IPS-20b (cell line): ENCODE measurements at regions not wholly inside any gene's neighbourhood (a gene's known extent, or its start where the extent isn't known, plus 50 kb on each side); places are given as distances from the start of the nearest gene placed in this dataset.

ENCODE experiments used
- H3K27ac ChIP-seq: one replicate; pipeline ENCODE4 v1.5.1; 2013; ENCODE audit warnings: low read length
- H3K27me3 ChIP-seq: 2 replicates; pipeline ENCODE4 v1.6.1; 2013; ENCODE audit warnings: mild to moderate bottlenecking, low read length, inconsistent platforms; ENCODE audit not compliant: insufficient read depth
- H3K36me3 ChIP-seq: 2 replicates; pipeline ENCODE4 v1.6.1; 2013; ENCODE audit warnings: low read depth, mild to moderate bottlenecking, inconsistent platforms, low read length, moderate library complexity; ENCODE audit not compliant: insufficient read depth
- H3K4me1 ChIP-seq: 2 replicates; pipeline ENCODE4 v1.6.1; 2013; ENCODE audit warnings: mild to moderate bottlenecking, control low read depth, inconsistent platforms, low read length, moderate library complexity; ENCODE audit not compliant: insufficient read depth
- H3K4me3 ChIP-seq: 2 replicates; pipeline ENCODE4 v1.5.1; 2013; ENCODE audit warnings: mild to moderate bottlenecking, low read length, inconsistent platforms
- H3K9ac ChIP-seq: 2 replicates; pipeline ENCODE4 v1.6.1; 2013; ENCODE audit warnings: low read depth, mild to moderate bottlenecking, inconsistent platforms, low read length, moderate library complexity
- H3K9me3 ChIP-seq: 2 replicates; pipeline ENCODE4 v1.6.1; 2013; ENCODE audit warnings: mild to moderate bottlenecking, low read depth, low read length, inconsistent platforms; ENCODE audit not compliant: insufficient read depth

DNA sequence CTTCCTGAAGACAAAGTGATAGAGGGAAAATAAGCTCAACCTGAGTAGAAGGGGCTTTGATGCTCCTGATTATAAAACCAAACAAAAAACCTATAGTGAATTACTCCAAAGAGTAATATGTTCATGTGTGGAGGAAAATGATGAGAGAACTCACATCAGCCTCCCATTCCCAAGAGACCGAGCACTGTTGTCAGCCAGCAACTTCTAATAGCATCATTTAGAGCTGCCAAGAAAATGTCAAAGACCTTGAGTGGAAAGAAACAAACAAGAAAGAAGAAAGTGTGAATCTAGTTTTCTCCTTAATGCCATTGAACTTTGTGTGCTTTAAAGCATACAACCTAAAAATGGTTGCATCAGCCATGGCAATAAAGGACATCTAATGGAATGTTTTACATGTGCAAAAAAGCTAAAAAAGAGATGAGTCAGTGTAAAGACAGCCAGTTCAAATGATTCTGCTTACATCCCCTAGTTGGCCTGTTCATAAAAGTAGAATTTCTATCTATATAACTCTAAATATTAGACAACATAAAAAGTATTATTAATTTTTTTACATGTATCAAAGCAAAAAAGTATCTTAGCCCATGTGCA, 1066.2 kb downstream of the TDRD15 start:
- H3K9ac ChIP-seq, result no peak overlapping the region
- no peaks in the 10 kb centered on the region for H3K36me3 ChIP-seq
- H3K27me3 ChIP-seq, result no peaks in the 10 kb centered on the region
- peaks cover 7% of the 10 kb centered on the region; the same call in 1 of the 2 replicates for H3K4me1 ChIP-seq
- no peak overlapping the region for H3K4me3 ChIP-seq
- H3K9me3 ChIP-seq, result no peaks in the 10 kb centered on the region
- no peak overlapping the region for H3K27ac ChIP-seq

DNA sequence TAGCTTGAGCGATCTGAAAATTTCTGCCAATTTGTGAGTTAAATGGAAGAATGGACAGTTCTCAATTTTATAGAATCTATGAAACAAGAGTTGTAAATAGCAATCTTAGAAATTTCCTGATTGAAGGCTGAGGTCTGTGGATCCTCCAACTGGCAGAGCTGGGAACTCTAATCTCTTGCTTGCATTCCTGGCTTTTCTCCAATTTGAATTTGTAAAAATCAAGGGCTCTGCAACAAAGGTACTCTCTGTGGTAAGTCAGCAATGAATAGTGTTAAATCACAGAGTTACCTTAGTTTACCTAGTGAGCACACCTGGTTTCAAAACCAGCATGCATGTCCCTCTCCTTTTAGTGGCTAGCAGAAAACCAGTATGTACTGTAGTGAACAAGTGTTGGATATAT, 1070.5 kb downstream of the TDRD15 start:
- Histone ChIP-seq H3K27ac (no peak overlapping the region), H3K27me3 (no peaks in the 10 kb centered on the region), H3K36me3 (no peaks in the 10 kb centered on the region), H3K4me3 (no peak overlapping the region), H3K4me1 (peaks cover 15% of the 10 kb centered on the region; the same call in 1 of the 2 replicates), H3K9me3 (no peaks in the 10 kb centered on the region), H3K9ac (no peak overlapping the region)

DNA sequence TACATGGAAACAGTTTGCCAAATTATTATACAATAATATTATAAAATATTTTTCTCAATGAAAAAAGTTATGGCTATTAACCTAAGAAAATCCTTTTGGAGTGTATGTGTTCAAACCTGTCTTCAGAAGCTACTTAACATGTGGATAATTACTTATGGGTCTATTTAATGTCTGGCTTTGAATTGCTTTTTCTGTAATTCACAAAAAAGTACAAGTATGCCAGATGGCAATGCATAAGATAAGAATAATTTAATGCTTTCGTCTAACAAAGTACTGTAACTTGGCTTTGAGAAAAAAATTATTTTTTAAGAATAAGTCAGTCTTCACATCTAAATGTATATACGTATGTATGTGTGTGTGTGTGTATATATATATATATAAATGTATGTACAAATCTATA, 1073.0 kb downstream of the TDRD15 start:
- Histone ChIP-seq H3K9ac (no peak overlapping the region), H3K27me3 (no peaks in the 10 kb centered on the region), H3K36me3 (no peaks in the 10 kb centered on the region), H3K4me1 (peaks cover 18% of the 10 kb centered on the region; the same call in 1 of the 2 replicates), H3K27ac (no peak overlapping the region), H3K4me3 (no peak overlapping the region), H3K9me3 (no peaks in the 10 kb centered on the region)

DNA sequence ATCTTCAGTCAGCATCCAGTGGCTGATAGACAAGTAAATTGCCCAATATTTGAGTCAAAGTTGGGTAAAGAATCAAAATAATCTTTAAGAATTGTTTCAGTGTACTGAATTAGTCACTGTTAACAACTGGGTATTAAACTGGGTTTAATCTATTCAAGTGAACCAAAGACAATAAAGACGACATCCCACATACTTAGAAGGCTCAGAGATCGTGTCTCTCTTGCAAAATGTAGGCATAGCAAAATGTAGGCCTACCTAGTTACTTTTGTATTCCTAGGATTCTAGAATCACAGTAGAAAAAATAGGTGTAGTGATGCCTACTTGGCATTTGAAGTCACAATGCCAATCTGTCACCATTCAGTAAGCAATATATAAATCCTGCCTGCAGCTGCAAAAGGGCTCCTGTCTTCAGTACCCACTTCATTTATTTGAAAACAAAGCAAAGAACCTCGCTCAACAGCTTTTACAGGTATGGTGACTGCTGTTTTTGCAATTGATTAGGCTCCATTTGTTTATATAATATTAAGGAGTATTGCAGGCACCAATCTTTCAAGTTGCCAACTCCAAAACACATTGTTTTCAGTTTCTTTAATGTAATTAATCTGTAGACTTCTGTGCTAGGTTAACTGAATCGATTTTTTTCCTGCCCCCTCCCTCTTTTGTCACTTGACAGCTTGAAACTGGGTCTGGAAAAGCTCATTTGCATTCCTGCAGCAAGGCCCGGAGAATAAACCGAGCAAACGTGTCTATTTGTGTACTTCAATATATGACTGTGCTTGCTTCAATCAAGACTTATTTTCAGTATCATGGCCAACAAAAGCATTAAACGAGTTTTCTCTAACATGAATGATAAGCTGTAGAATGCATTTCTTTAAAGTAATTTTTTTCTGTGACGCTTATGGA, 1074.9 kb downstream of the TDRD15 start:
- Histone ChIP-seq H3K9me3 (no peaks in the 10 kb centered on the region), H3K4me1 (peaks cover 15% of the 10 kb centered on the region; the same call in 1 of the 2 replicates), H3K9ac (no peak overlapping the region), H3K36me3 (no peaks in the 10 kb centered on the region), H3K4me3 (no peak overlapping the region), H3K27ac (no peak overlapping the region), H3K27me3 (no peaks in the 10 kb centered on the region)

DNA sequence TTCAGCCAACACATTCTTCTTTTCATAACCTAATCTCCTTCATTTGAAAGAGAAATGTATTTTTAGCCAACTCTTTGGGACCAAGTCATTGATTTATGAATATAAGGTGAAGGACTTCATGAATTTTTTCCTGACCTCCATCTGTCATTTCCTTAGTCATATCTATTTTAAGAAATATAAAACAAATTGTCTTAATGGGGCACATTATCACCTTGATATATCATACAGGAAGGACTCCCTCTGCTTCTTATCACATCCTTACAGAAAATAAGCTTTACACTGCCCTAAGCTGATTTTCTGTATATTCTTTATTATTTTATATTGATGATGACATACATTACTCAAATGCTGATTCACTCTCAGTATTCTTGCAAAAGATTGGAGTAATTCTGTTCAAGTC, 1076.2 kb downstream of the TDRD15 start:
- peaks cover 11% of the 10 kb centered on the region; the same call in 1 of the 2 replicates for H3K4me1 ChIP-seq
- no peak overlapping the region for H3K4me3 ChIP-seq
- H3K27me3 ChIP-seq, result no peaks in the 10 kb centered on the region
- H3K36me3 ChIP-seq, result no peaks in the 10 kb centered on the region
- H3K9me3 ChIP-seq, result no peaks in the 10 kb centered on the region
- H3K27ac ChIP-seq, result no peak overlapping the region
- H3K9ac ChIP-seq, result no peak overlapping the region

DNA sequence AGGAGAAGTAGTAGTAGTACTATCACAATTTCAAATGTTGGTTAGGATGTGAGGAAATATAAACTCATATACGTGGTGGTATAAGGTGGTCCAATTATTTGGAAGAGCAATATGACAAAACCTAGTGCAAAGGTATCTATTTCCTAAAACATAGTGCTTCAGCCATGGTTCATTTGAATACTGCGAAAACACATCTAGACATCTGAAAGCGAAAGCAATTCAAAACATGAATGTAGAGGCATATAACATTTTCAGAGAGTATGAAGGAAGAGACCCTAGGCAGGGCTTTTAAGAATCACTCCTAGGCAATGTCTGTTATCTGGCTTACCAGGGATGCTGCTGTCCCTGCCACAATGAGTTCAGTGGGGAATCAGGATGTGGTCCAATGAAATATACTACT, 1085.8 kb downstream of the TDRD15 start:
- Histone ChIP-seq H3K9me3 (no peaks in the 10 kb centered on the region), H3K4me1 (no peaks in the 10 kb centered on the region), H3K27ac (no peak overlapping the region), H3K4me3 (no peak overlapping the region), H3K27me3 (no peaks in the 10 kb centered on the region), H3K36me3 (no peaks in the 10 kb centered on the region), H3K9ac (no peak overlapping the region)

DNA sequence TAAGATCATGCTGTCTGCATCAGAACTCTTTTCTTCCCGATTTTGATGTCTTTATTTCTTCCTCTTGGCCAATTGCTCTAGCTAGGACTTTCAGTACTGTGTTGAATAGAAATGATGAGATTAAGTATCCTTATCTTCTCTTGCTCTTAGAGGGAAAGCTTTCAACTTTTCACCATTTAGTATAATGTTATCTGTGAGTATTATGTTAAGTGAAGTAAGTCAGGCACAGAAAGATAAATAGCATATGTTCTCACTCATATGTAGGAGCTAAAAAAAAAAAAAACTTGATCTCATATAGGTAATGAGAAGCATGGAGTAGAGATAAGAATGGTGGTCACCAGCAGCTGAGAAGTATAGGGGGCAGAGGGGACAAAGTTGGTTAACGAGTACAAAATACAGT, 1089.5 kb downstream of the TDRD15 start:
- H3K4me1 ChIP-seq, result no peaks in the 10 kb centered on the region
- H3K9ac ChIP-seq, result no peak overlapping the region
- H3K4me3 ChIP-seq, result no peak overlapping the region
- no peak overlapping the region for H3K27ac ChIP-seq
- no peaks in the 10 kb centered on the region for H3K27me3 ChIP-seq
- no peaks in the 10 kb centered on the region for H3K9me3 ChIP-seq
- no peaks in the 10 kb centered on the region for H3K36me3 ChIP-seq

DNA sequence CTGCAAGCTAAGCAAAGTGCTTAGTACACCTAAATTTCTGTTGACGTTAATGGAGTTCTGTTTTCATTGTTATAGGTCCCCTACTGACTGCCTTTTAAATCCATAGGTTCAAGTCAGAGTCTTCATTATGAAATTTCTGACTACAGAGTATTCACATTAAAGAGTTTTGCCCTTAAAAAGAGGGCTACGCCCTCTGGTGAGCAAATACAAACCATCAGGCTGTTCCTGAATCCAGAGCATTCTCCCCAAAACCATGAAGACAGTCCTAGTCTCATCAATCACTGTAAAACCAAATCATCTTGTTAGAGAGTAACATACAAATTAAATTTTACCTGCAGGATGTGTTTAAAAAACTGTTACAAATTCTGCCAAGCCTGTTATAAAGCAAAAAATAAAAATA, 1091.7 kb downstream of the TDRD15 start:
- no peaks in the 10 kb centered on the region for H3K4me1 ChIP-seq

DNA sequence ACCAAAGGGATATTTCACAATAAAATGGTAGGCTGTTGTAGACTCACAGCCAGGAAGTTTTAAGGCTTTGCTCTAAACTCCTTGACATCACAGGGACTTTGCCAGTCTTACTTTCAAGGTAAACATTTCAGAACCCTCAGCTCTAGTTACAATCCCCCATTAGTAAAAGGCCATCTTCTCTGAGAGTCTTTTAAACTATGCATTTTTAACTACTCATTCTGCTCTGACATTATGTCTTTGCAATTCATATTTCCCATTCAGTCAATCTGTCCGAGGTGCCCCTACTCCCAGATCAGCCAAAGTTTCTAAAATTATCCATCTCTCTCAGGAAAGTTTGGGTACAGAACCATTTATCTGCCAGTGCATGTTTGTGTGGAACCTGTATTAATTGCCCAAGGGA, 1094.1 kb downstream of the TDRD15 start:
- H3K9me3 ChIP-seq, result peaks cover 2% of the 10 kb centered on the region; the same call in 1 of the 2 replicates
- no peaks in the 10 kb centered on the region for H3K27me3 ChIP-seq

More for the DNA sequence above, 1091.7 kb downstream of the TDRD15 start:
- no peaks in the 10 kb centered on the region for H3K36me3 ChIP-seq
- no peaks in the 10 kb centered on the region for H3K27me3 ChIP-seq
- H3K27ac ChIP-seq, result no peak overlapping the region
- no peak overlapping the region for H3K4me3 ChIP-seq
- H3K9ac ChIP-seq, result no peak overlapping the region
- no peaks in the 10 kb centered on the region for H3K9me3 ChIP-seq

DNA sequence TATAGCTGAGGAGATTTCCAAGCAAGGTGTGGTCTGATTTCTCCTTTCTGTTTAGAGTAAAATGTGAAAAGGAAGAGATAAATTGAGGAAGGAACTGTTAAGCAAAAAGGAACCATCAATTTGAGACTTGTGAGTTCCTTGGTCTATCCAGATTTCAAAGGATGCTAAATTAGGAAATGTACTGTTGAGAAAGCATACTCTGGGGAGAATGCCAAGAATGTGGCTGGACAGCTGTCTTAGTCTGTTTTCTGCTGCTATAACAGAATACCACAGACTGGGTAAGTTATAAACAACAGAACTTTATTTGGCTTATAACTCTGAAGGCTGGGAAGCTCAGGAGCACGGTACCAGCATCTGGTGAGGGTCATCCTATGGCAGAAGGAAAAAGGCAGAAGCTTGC, 1097.2 kb downstream of the TDRD15 start:
- Histone ChIP-seq H3K9me3 (peaks cover 22% of the 10 kb centered on the region), H3K27me3 (no peaks in the 10 kb centered on the region), H3K36me3 (no peaks in the 10 kb centered on the region), H3K4me3 (no peak overlapping the region), H3K27ac (no peak overlapping the region), H3K9ac (no peak overlapping the region), H3K4me1 (no peaks in the 10 kb centered on the region)

More for the DNA sequence above, 1094.1 kb downstream of the TDRD15 start:
- Histone ChIP-seq H3K36me3 (no peaks in the 10 kb centered on the region), H3K4me1 (no peaks in the 10 kb centered on the region), H3K27ac (no peak overlapping the region), H3K9ac (no peak overlapping the region), H3K4me3 (no peak overlapping the region)

DNA sequence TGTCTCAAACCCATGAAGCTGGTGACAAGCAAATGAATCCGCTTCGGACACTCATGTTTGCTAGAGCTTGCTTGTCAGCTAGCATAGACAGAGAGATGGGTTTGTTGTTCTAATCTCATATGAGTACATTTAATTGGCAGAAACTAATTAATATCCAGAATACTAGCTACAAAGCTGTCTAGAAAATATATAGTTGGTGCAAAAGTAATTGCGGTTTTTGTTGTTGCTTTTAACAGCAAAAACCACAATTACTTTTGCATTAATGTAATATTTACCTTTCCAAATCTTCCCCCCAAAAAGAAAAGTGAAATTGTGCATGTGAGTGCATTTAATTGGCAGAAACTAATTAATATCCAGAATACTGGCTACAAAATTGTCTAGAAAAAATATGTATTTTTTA, 1115.2 kb downstream of the TDRD15 start:
- Histone ChIP-seq H3K27ac (no peak overlapping the region), H3K4me1 (no peaks in the 10 kb centered on the region)

DNA sequence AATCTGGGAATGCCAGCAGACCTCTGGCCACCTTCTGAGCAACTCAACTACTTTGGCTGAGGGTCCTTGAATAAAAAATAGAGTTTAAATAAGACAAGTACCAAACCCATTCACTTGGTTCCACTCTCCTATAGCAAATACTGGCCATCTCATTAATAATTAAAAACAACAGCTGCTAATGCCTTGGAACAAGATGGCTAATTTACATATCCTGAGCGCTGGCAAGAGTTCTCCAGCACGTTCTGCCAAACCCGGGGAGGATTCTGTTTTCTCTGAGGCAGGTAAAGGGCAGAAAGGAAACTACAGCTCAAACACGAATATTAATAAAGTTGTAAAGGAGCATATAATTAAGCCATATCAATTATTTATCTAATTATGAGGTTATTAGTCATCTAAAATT, 1123.7 kb downstream of the TDRD15 start:
- H3K9ac ChIP-seq, result no peak overlapping the region
- H3K27me3 ChIP-seq, result no peaks in the 10 kb centered on the region
- peaks cover 5% of the 10 kb centered on the region for H3K4me1 ChIP-seq
- no peak overlapping the region for H3K4me3 ChIP-seq
- H3K9me3 ChIP-seq, result no peaks in the 10 kb centered on the region
- H3K36me3 ChIP-seq, result no peaks in the 10 kb centered on the region
- no peak overlapping the region for H3K27ac ChIP-seq

More for the DNA sequence above, 1115.2 kb downstream of the TDRD15 start:
- Histone ChIP-seq H3K36me3 (no peaks in the 10 kb centered on the region), H3K27me3 (no peaks in the 10 kb centered on the region), H3K4me3 (no peak overlapping the region), H3K9ac (no peak overlapping the region), H3K9me3 (no peaks in the 10 kb centered on the region)
